HG03432 (cell line): ENCODE measurements at regions not wholly inside any gene's neighbourhood (a gene's known extent, or its start where the extent isn't known, plus 50 kb on each side); places are given as distances from the start of the nearest gene placed in this dataset.

Experiments
- ATAC-seq: cut with Tn5 transposase; IDR thresholded peaks from one replicate; pipeline ENCODE4 v1.9.1; 2021; ENCODE audit warnings: mild to moderate bottlenecking, moderate library complexity; ENCODE audit not compliant: unreplicated experiment

DNA sequence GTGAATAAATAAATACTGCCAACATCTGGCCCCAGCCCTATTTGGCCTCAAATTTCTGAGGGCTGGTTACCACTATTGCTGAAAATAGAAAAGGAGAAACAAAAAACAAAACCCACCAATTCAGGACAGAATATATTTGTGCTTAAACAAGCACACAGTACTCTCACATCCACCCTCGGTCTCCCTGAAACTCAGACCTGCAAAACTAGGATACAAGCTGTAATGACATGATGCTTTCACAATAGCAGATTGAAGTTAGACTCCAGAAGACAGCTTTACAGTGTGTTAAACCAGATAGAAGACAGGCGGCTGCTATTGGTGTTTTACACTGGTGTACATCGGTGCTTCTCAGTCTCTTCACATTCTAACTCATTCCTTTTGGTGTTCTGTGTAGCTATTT, 214.9 kb upstream of the DMRT1 start:
- peak; percentile 74 for ATAC-seq

DNA sequence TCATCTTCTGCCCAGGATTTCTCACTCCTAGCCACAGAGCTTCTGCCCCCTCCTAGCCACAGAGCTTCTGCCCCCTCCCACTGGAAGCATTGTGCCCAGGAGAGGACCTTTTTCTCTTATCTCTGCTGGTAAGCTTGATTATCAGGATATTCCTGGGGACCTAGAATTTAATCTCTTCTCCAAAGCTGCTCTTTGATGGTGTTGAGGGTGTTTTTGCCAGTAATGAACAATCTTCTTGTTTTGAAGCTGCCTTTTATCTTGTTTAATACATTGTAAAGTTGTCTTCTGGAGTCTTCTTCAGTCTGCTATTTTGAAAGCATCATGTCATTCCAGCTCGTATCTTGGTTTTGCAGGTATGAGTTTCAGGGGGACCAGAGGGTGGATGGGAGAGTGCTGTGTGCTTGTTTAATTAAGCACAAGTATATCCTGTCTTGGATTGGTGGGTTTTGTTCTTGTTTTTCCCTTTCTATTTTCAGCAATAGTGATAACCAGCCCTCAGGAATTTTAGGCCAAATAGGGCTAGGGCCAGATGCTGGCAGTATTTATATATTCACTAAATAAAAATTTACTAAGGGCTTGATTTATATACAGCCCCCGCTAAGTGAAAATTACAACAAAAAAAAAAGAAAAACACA, 214.0 kb upstream of the DMRT1 start:
- ATAC-seq, result no peak

DNA sequence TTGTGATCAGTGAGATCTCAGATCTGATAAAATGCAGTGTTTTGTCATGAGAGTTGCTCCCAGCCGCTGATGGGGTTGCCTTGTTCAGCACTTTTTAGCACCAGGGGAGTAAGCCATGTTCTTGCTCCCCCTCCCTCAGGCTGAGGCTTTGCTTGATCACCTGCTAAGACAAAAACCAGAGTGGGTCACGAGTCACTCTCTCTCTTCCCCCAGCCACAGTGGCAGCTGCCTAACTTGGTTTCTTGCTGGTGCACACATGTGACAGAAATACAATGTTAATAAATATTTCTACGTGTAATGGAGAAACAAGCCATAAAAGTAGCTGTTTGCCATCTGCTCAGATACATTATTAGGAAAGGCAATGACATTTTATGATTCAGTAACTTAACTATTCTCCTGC, 212.4 kb upstream of the DMRT1 start:
- no peak for ATAC-seq

DNA sequence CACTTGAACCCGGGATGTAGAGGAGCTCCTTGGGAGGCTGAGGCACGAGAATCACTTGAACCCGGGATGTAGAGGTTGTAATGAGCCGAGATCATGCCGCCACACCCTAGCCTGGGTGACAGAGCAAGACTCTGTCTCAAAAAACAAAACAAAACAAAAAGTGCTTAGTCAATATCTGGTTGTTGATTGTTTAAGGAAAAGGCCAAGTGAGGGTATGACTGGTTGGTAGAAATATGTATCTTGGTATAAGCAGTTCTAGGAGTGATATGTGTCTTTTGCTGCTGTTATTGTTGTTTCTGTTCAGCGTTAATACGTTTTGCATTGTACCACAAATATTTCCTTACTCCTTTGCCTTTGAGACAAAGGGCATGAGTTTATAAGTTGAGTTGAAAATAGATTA, 210.7 kb upstream of the DMRT1 start:
- ATAC-seq, result no peak

- no peak for ATAC-seq
These were observed 209.9 kb upstream of the DMRT1 start for GRCh38 chr9:631596-631995.

DNA sequence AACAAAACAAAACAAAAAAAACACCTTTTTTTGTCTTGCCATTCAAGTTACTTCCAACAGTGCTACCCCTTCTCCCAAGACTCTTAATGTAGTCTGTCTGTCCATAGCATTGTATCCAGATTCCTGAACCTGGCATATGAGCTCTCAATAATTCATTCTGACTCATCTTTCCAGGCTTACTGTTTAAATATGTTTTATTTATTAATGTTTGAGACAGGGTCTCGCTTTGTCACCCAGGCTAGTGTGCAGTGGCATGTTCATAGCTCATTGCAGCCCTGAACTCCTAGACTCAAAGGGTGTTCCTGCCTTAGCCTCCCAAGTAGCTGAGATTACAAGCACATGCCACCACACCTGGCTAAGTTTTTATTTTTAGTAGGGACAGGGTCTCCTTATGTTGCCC, 208.0 kb upstream of the DMRT1 start:
- no peak for ATAC-seq

DNA sequence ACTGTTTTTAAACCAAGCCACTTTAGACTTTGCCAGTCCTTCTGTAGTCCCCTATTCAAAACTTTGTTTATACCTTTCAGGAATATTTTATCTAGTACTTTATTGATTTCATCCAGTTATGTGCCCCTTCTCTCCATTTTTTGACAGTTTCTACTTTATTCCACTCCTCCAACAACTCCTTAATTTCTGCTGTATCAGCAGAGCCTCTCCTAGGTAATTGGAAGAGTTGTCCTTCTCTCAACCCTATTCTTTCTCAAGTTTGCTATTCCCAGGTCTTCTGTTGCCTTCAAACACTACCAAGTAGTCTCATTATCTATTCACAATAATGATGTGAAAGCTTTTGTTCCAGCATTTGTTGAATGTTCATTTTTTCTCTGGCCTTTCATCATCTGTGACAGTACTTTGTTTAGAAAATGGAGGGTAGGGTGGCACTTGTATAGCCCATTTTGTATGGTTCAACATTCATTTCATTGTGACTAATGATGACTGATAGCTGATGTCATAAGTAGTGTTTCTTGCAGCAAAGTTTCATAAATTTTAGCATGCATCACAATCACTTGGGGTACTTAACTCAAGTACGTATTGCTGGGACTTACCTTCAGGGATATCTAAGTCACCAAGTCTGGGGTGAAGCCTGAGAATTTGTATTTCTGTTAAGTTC, 204.4 kb upstream of the DMRT1 start:
- ATAC-seq, result no peak

GRCh38 chr9:638152-638551, 203.3 kb upstream of the DMRT1 start:
- no peak for ATAC-seq

DNA sequence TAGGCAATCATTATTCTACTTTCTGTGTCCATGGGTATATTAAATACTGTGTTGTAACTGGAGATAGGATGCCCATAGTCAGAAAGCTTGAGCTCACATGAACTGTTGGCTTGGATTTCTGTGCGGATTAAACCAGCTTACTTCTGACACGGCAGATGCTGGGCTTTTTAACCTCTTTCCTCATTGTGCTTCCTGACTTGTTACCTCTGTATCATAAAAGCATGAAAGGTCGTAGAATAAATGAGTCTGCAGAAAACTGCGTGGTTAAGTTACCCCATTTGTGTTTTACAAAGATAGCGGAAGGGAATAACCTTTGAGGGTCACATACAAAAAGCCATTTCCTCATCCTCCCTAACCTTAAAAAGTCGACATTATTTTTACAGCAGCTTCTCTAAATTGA, 199.5 kb upstream of the DMRT1 start:
- no peak for ATAC-seq

DNA sequence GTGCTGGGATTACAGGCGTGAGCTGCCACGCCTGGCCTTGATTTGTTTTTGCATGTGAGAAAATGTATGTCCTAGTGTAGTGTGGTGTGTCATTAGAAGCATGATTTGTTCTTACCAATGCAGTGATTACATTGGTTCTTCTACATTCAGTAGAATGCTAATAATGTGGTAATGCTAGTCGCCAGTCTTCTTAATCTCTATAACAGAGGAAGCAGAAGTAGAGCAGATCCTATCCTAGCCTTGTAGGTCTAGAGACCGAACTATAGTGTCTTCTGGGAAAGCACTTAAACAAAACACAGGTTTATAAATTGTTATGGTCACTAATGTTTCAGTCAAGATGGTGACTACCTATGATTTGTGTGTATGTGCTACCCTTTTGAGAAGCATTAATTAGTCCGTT, 197.5 kb upstream of the DMRT1 start:
- ATAC-seq, result no peak

DNA sequence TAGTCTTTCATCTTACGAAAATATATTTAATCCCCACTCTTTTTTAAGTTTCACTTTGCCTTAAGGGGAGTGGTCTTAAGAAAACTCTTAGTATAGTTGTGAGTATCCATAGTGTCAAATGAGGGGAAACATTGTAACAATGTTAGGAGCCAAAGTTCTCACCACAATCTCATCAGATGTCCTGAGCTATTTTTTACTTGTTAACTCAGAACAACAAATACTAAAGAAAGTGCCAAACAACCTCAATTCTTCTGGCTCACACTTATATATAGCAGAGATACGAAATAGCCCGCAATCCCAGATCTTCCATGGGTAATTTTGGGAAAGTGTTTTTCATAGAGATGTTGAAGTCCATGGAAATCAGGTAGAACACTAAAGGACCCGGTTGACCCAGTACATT, 194.0 kb upstream of the DMRT1 start:
- ATAC-seq, result no peak

- no peak for ATAC-seq
These were observed 192.1 kb upstream of the DMRT1 start for GRCh38 chr9:649128-650074.

GRCh38 chr9:650362-650761, 191.1 kb upstream of the DMRT1 start:
- ATAC-seq, result no peak

DNA sequence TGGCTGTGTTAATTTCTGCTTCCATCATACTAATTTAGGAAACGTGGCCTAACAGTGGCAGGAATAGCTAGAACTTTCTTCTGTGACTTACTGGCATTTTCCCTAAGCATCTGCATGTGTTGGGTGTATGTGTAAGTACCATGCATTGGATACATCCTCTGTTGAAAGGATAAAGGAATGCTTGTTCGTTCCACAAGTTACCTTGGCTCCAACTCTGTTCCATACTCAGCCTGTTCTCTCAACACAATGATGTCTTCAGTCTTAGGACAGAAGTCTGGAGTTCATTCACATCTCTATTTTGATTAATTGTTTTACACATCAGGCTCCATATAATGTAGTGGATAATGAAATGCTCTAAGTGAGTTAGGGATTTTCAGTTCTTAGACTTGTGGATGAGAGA, 190.1 kb upstream of the DMRT1 start:
- no peak for ATAC-seq

GRCh38 chr9:652914-653313, 188.6 kb upstream of the DMRT1 start:
- ATAC-seq, result no peak

- no peak for ATAC-seq
These were observed 188.1 kb upstream of the DMRT1 start for GRCh38 chr9:653421-653820.

GRCh38 chr9:653856-654387, 187.6 kb upstream of the DMRT1 start:
- ATAC-seq, result no peak

GRCh38 chr9:655875-656274, 185.6 kb upstream of the DMRT1 start:
- ATAC-seq, result no peak

GRCh38 chr9:656926-657568, 184.4 kb upstream of the DMRT1 start:
- ATAC-seq, result no peak

- no peak for ATAC-seq
These were observed 182.2 kb upstream of the DMRT1 start for GRCh38 chr9:659286-659685.

- ATAC-seq, result no peak
These were observed 181.3 kb upstream of the DMRT1 start for GRCh38 chr9:660227-660626.
